ENCODE measurements at regions not wholly inside any gene's neighbourhood (a gene's known extent, or its start where the extent isn't known, plus 50 kb on each side); places are given as distances from the start of the nearest gene placed in this dataset.

DNA sequence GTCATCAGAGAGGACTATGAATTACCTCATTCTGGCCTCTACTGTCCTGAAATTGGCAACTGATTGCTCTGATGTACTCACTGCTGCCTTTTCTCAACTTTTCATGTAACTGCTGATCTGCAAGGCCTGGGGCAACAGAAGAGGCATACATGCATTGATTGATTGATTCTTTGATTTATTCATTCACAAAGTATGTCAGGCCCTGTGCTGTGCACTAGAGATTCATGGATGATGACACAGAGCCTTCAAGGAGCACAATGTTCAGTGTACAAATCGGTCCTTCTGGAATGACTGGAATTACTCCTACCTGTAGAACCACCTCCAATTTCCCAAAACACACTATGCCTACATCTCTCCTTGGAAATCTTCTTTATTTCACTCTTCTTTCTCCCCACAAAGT lies 111.3 kb downstream of the LRATD1 start:
- Histone ChIP-seq H4K20me1 (replicated peaks in 1 of 2; ENCODE audit: control insufficient read depth in 1 of 2, insufficient read depth in 2 of 2, low read length in 2 of 2) (peaks cover 0 to 2% of the 10 kb centered on the region in 2 experiments), H3K4me2 (ENCODE audit: insufficient read depth in 1 of 2, low read depth in 2 of 2, low read length in 2 of 2) (no peak overlapping the region), H2BK5ac (ENCODE audit: low read depth, low read length) (no peak overlapping the region), H4K91ac (replicated peaks; ENCODE audit: insufficient read length, low read length) (no peak overlapping the region), H2AFZ (ENCODE audit: low read length) (no peak overlapping the region), H3K14ac (ENCODE audit: insufficient read length) (no peak overlapping the region), H2AK5ac (ENCODE audit: low read depth, low read length) (no peak overlapping the region), H3K36me3 (ENCODE audit: control insufficient read depth in 2 of 4, insufficient read depth in 4 of 4, low read length in 3 of 4) (no peaks in the 10 kb centered on the region; a peak in 1 of 8 replicates), H3K27me3 (replicated peaks in 1 of 4; ENCODE audit: control insufficient read depth in 3 of 4, extremely low read depth in 1 of 4, insufficient read depth in 3 of 4, low read length in 3 of 4) (no peaks in the 10 kb centered on the region), H3K9me3 (ENCODE audit: insufficient read depth in 2 of 2, low read depth in 1 of 2, low read length in 1 of 2) (peaks cover 0 to 11% of the 10 kb centered on the region in 2 experiments; a peak in 2 of 4 replicates), H4K8ac (ENCODE audit: extremely low read depth, insufficient read depth, low read length) (no peak overlapping the region), H3K79me2 (ENCODE audit: control insufficient read depth in 1 of 2, insufficient read depth in 2 of 2, low read length in 2 of 2) (peaks cover 0 to 6% of the 10 kb centered on the region in 2 experiments; a peak in 1 of 4 replicates), H3K18ac (ENCODE audit: extremely low read depth, low read length) (no peak overlapping the region), H3K23me2 (ENCODE audit: low read depth, low read length) (peaks cover 8% of the 10 kb centered on the region; the same call in 1 of the 2 replicates), H3K56ac (replicated peaks; ENCODE audit: insufficient read length, low read depth, low read length) (no peak overlapping the region), H3K27ac (ENCODE audit: low read depth, low read length) (no peak overlapping the region), H3K79me1 (ENCODE audit: low read depth, low read length) (no peaks in the 10 kb centered on the region), H3K23ac (ENCODE audit: insufficient read length) (no peak overlapping the region), H2BK12ac (ENCODE audit: low read depth, low read length) (no peak overlapping the region), H4K5ac (ENCODE audit: insufficient read length, low read depth, low read length) (no peak overlapping the region), H3K9ac (replicated peaks in 1 of 4; ENCODE audit: extremely low read depth in 1 of 4, low read depth in 3 of 4, low read length in 3 of 4) (no peak overlapping the region), H2BK15ac (ENCODE audit: low read length) (no peak overlapping the region), H3K4ac (replicated peaks; ENCODE audit: insufficient read length, low read depth, low read length) (no peak overlapping the region), H3K4me1 (replicated peaks in 1 of 4; ENCODE audit: control insufficient read depth in 3 of 4, insufficient read depth in 4 of 4, low read length in 3 of 4) (no peaks in the 10 kb centered on the region), H2BK120ac (replicated peaks; ENCODE audit: low read depth, low read length) (no peak overlapping the region), H3K4me3 (ENCODE audit: extremely low read depth in 1 of 4, insufficient read depth in 2 of 4, low read depth in 3 of 4, low read length in 4 of 4) (no peak overlapping the region), H2BK20ac (ENCODE audit: low read length) (no peak overlapping the region)
- no peak for FAIRE-seq
- CTCF ChIA-PET (ENCODE audit: partially characterized antibody) = no interaction called here
- POLR2A ChIA-PET (ENCODE audit: partially characterized antibody) = no interaction called here
- DNase-seq (ENCODE audit: low read depth in 1 of 2, low spot score in 2 of 2) = no peak
- WGBS, 2 experiments (ENCODE audit: extremely low coverage in 1 of 2, insufficient coverage in 1 of 2, insufficient read length in 1 of 2, insufficient replicate concordance in 2 of 2, low coverage in 1 of 2, low lambda C conversion rate in 2 of 2, missing lambda C conversion rate in 1 of 2) = 84% methylated on average over 1 of the region's 1 CpG; no CpG with 5 or more reads in 1 of the 2 experiments
- TF ChIP-seq TCF12 (IDR thresholded peaks at IDR 0.05; ENCODE audit: low read depth, low read length) = no peak
- TF ChIP-seq SUZ12 (IDR thresholded peaks at IDR 0.05; ENCODE audit: low read length) = no peak
- no peak for TF ChIP-seq TAF1 (IDR thresholded peaks at IDR 0.05; ENCODE audit: low read depth, low read length)
- TF ChIP-seq HDAC2 (IDR thresholded peaks at IDR 0.05; ENCODE audit: borderline replicate concordance in 1 of 2, low read depth in 2 of 2, low read length in 2 of 2) = no peak
- TF ChIP-seq CHD2 (IDR thresholded peaks at IDR 0.05; ENCODE audit: low read length) = no peak
- no peak for TF ChIP-seq TEAD4 (IDR thresholded peaks at IDR 0.05; ENCODE audit: low read depth, low read length)
- no peak for TF ChIP-seq NRF1 (IDR thresholded peaks at IDR 0.05; ENCODE audit: low read depth, low read length)
- no peak for TF ChIP-seq TBP (IDR thresholded peaks at IDR 0.05; ENCODE audit: low read depth, low read length)
- no peak for TF ChIP-seq RAD21 (IDR thresholded peaks at IDR 0.05 in 1 of 2, conservative IDR thresholded peaks at IDR 0.05 in 1 of 2; ENCODE audit: low read depth in 2 of 2, low read length in 2 of 2)
- no peak for TF ChIP-seq SAP30 (IDR thresholded peaks at IDR 0.05; ENCODE audit: insufficient read depth, insufficient replicate concordance, low read length)
